ENCODE measurements at regions not wholly inside any gene's neighbourhood (a gene's known extent, or its start where the extent isn't known, plus 50 kb on each side); places are given as distances from the start of the nearest gene placed in this dataset.

DNA sequence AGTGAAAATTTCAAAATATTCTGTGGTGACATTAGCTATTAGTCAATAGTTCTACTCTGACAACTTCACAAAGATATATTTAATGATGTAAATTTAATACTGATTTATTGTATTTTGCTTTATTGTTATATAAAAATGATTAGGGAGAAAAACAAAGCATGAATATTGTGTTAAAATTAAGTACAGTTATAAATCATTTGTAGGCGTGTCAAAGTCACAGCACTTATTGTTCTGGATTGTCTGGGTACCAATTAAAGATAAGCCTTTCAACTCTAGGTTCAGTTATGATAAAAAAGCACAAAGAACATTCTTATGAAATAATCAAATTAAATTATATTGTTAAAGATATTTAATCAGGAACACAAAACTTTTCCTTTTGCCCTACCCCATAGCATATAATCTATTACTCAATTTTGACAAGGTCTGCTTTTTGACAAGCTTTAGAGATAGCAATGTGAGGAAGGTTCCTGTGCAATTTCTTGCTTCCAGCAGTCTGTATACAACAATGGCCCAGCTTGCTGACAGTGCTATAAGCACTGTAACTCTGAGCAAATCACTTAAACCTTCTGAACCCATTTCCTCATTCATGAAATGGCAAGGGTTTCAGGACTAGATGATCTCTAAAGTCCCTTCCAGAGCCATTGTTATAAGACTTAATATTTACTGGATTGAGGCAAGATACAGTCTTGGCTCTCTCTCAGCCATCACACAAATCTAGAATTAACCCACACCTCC lies 910.3 kb upstream of the LCORL start:
- TF ChIP-seq, protein P1, sequence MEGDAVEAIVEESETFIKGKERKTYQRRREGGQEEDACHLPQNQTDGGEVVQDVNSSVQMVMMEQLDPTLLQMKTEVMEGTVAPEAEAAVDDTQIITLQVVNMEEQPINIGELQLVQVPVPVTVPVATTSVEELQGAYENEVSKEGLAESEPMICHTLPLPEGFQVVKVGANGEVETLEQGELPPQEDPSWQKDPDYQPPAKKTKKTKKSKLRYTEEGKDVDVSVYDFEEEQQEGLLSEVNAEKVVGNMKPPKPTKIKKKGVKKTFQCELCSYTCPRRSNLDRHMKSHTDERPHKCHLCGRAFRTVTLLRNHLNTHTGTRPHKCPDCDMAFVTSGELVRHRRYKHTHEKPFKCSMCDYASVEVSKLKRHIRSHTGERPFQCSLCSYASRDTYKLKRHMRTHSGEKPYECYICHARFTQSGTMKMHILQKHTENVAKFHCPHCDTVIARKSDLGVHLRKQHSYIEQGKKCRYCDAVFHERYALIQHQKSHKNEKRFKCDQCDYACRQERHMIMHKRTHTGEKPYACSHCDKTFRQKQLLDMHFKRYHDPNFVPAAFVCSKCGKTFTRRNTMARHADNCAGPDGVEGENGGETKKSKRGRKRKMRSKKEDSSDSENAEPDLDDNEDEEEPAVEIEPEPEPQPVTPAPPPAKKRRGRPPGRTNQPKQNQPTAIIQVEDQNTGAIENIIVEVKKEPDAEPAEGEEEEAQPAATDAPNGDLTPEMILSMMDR (IDR thresholded peaks at IDR 0.05; ENCODE audit: insufficient read depth, low read depth, low read length, missing control alignments) = no peak
- no peak for DNase-seq (ENCODE audit: low read depth)
- no peak overlapping the region for H3K4me3 ChIP-seq (ENCODE audit: low read length)

DNA sequence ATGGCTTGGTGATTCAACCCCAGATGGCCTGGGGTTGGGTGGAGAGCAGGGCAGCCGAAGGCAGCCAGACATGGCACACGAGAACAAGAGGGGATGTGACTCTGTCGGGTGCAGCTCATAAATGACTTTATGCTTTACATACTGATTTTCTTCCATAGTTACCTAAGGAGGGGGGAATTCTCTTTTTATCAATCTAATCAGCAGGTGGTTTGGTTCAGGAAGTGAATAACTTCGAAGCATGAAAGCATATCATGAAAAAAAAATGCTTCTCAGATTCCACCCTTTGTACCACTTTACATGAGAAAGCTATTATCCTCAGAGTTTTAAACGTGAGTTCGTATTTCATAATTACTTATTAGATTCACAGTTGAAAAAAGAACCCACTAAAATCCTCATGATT lies 908.9 kb upstream of the LCORL start:
- no peak for DNase-seq (ENCODE audit: low read depth)
- H3K4me3 ChIP-seq (ENCODE audit: low read length) = no peak overlapping the region
- TF ChIP-seq, protein P1 (IDR thresholded peaks at IDR 0.05; ENCODE audit: insufficient read depth, low read depth, low read length, missing control alignments) = no peak

DNA sequence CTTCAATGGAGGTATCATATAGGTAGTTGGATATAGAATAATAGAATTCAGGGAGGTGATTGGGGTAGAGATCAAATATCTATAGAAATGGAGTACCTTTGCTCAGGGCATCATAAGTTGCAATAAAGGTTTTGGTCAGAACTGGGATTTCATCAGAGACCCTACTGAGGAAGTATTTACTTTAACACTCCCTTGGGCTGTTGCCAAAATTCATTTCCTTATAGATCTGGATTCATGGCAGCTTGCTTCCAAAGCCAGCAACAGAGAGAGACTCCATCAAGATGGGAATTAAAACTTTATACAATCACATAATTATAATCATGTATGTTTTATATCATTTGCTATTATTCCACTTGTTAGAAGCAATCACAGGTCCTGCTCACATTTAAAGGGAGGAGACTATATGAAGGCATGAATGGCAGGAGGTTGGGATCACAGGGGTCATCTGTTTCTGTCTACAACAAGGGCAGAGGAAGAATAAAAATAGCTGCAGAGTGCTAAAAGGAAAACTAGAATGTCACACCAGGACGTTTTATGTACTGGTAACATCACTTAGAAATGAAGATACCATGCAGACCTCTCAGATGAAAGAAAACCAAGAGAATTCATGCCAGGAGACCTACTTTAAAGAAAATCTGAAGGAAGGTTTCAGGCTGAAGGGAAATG lies 902.1 kb upstream of the LCORL start:
- DNase-seq (ENCODE audit: low read depth) = peak; percentile 36
- TF ChIP-seq, protein P1 (IDR thresholded peaks at IDR 0.05; ENCODE audit: insufficient read depth, low read depth, low read length, missing control alignments) = no peak
- H3K4me3 ChIP-seq (ENCODE audit: low read length) = no peak overlapping the region

DNA sequence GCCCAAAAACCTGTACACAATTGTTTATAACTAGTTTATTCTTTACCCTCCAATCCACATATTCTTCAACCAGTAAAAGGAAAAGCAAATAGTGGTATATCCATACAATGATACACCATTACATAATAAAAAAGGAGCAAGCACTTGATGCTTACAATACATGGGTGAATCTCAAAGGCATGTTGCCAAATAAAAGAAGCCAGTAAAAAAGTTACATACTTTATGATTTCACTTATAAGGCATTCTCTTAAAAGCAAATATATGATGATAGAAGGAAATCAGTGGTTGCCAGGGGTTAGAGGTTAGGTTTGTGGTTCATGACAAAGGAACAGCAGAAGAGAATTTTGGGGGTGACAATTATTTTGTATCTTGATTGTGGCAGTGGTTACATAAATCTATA lies 896.1 kb upstream of the LCORL start:
- DNase-seq (ENCODE audit: low read depth) = peak; percentile 39
- H3K4me3 ChIP-seq (ENCODE audit: low read length) = no peak overlapping the region
- TF ChIP-seq, protein P1 (IDR thresholded peaks at IDR 0.05; ENCODE audit: insufficient read depth, low read depth, low read length, missing control alignments) = no peak

DNA sequence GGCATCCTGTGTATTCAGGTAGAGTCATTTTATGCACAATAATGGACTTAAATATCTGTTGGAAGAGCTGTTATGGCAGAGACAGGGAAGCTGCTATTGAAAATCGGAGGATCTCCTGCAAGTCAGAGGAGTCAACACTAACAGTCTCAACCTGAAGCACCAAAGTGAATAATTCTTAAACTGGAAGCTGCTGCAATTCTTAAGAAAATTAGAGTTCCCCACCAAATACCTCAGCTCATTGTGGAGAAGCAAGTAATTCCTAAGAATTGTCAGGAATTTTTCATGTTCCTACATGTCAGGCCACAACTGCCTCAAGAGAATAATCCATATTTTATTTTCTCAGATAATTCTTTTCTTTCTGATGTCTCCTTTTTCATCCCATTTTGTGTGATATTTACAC lies 892.6 kb upstream of the LCORL start:
- TF ChIP-seq, protein P1 (IDR thresholded peaks at IDR 0.05; ENCODE audit: insufficient read depth, low read depth, low read length, missing control alignments) = no peak
- no peak overlapping the region for H3K4me3 ChIP-seq (ENCODE audit: low read length)
- DNase-seq (ENCODE audit: low read depth) = peak; percentile 48

DNA sequence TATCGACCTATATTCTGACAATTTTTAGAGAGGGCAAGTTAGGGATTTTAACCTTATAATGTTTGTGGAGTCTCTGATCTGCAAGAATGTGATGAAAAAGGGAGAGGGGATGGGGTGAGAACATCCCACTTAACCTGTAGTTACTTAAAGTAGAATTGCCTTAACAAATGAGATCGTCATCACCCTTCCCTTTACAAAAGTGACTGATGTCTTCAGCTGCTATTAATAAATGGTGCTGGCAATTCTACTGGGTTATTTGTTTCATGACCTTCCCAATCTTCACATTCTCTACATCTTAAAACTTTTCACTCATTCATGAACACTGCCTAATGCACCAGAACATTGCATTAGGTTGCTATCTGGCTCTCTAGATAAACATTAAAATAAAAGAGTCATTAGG lies 873.4 kb upstream of the LCORL start:
- no peak overlapping the region for H3K4me3 ChIP-seq (ENCODE audit: low read length)
- no peak for DNase-seq (ENCODE audit: low read depth)
- TF ChIP-seq, protein P1 (IDR thresholded peaks at IDR 0.05; ENCODE audit: insufficient read depth, low read depth, low read length, missing control alignments) = no peak
